ENCODE measurements at regions not wholly inside any gene's neighbourhood (a gene's known extent, or its start where the extent isn't known, plus 50 kb on each side); places are given as distances from the start of the nearest gene placed in this dataset.

DNA sequence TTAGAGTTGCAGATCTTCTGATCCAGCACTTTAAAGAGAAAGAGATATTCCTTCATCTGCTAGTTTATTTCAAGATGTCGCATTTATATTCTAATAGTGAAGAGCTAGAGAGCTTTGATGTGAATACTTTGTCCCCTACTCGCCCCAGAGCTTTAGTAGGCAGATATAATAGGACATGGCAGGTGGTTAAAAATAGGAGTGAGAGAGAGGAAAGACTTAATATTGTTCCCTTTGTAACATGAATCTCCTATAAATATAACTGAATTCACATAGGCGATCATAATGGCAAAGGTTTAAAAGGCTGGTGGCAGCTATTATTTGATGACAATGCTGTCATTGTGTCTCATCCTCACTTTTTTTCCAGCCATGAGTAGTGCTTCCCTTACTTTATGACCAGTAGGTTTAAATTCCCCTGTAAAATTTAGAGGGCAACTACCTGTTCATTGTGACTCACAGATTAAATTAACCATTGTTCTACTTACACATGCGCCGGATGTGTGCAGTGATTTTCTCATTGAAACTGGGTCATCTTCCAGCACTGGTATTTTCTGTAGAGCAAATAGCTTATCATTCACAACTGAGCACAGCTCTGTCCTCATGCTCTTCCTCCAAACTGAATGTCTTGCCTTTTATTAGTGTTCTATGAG lies 906.7 kb upstream of the CELF2 start:
- Histone ChIP-seq H3K27me3 (ENCODE audit: control insufficient read depth, insufficient read depth, low read length) (no peaks in the 10 kb centered on the region), H3K36me3 (ENCODE audit: control insufficient read depth, insufficient read depth, low read length) (no peaks in the 10 kb centered on the region), H3K27ac (ENCODE audit: low read length) (no peak overlapping the region), H3K4me3 (ENCODE audit: low read length) (no peak overlapping the region), H3K4me1 (ENCODE audit: control insufficient read depth, insufficient read depth, low read length) (no peaks in the 10 kb centered on the region), H3K9me3 (replicated peaks; ENCODE audit: control insufficient read depth, low read depth, low read length) (no peaks in the 10 kb centered on the region)
- WGBS (ENCODE audit: insufficient coverage): no CpG with 5 or more reads among the region's 5 CpGs
- DNase-seq: no peak

DNA sequence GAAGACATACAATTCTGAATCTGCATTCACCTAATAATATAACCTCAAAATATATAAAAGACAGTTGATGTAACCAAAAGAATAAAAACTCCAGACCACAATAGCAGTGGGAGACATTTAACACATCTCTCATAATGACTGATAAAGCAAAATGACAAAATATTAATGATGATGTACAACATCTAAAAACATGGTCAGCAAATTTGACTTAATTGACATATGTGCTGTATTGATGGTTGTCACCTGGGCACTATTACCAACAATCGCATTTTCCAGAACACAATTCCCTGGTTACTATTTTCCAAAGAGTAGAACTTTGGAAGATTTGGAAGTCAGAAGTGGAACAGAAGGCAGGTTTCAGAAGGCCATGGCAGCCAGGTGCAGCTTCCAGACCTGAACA lies 899.5 kb upstream of the CELF2 start:
- DNase-seq: no peak
- H3K36me3 ChIP-seq (ENCODE audit: control insufficient read depth, insufficient read depth, low read length): no peaks in the 10 kb centered on the region
- no peaks in the 10 kb centered on the region for H3K27me3 ChIP-seq (ENCODE audit: control insufficient read depth, insufficient read depth, low read length)
- no CpG with 5 or more reads among the region's 1 CpG for WGBS (ENCODE audit: insufficient coverage)
- no peaks in the 10 kb centered on the region for H3K4me1 ChIP-seq (ENCODE audit: control insufficient read depth, insufficient read depth, low read length)
- no peaks in the 10 kb centered on the region for H3K9me3 ChIP-seq (replicated peaks; ENCODE audit: control insufficient read depth, low read depth, low read length)
- no peak overlapping the region for H3K4me3 ChIP-seq (ENCODE audit: low read length)
- no peak overlapping the region for H3K27ac ChIP-seq (ENCODE audit: low read length)

DNA sequence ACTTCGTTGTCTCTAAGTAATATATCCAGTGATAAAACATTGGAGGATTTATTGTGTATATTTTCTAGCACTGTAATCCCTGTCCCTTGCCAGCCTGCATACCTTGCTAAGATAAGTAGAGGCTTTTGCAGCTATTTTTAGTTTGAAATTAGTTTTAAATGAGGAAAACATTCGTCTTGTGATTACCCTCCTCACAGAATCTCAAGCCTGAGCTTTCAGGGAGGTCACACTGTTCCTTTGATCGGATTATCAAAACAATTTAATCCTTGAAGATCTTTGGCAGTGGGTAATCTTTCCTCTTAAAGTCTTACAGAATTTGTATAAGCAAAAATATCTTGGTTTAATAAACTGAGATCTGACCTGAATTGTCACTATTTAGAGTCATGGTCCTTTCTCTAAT lies 897.0 kb upstream of the CELF2 start:
- Histone ChIP-seq H3K27me3 (ENCODE audit: control insufficient read depth, insufficient read depth, low read length) (no peaks in the 10 kb centered on the region), H3K4me1 (ENCODE audit: control insufficient read depth, insufficient read depth, low read length) (no peaks in the 10 kb centered on the region), H3K36me3 (ENCODE audit: control insufficient read depth, insufficient read depth, low read length) (no peaks in the 10 kb centered on the region), H3K4me3 (ENCODE audit: low read length) (no peak overlapping the region), H3K9me3 (replicated peaks; ENCODE audit: control insufficient read depth, low read depth, low read length) (no peaks in the 10 kb centered on the region), H3K27ac (ENCODE audit: low read length) (no peak overlapping the region)
- WGBS (ENCODE audit: insufficient coverage): no CpG with 5 or more reads among the region's 3 CpGs
- DNase-seq: no peak

DNA sequence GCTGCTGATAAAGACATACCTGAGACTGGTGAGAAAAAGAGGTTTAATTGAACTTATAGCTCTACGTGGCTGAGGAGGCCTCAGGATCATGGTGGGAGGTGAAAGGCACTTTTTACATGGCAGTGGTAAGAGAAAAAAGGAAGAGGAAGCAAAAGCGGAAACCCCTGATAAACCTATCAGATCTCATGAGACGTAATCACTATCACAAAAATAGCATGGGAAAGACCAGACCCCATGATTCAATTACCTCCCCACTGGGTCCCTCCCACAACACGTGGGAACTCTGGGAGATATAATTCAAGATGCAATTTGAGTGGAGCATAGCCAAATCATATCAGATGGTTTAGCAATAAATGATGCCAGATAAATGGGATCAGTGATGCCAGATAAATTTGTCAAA lies 892.0 kb upstream of the CELF2 start:
- no peaks in the 10 kb centered on the region for H3K4me1 ChIP-seq (ENCODE audit: control insufficient read depth, insufficient read depth, low read length)
- no peak overlapping the region for H3K4me3 ChIP-seq (ENCODE audit: low read length)
- WGBS (ENCODE audit: insufficient coverage): no CpG with 5 or more reads among the region's 4 CpGs
- no peaks in the 10 kb centered on the region for H3K9me3 ChIP-seq (replicated peaks; ENCODE audit: control insufficient read depth, low read depth, low read length)
- H3K27ac ChIP-seq (ENCODE audit: low read length): no peak overlapping the region
- no peaks in the 10 kb centered on the region for H3K27me3 ChIP-seq (ENCODE audit: control insufficient read depth, insufficient read depth, low read length)
- DNase-seq: no peak
- H3K36me3 ChIP-seq (ENCODE audit: control insufficient read depth, insufficient read depth, low read length): no peaks in the 10 kb centered on the region

- Histone ChIP-seq H3K4me3 (ENCODE audit: low read length) (no peak overlapping the region), H3K27ac (ENCODE audit: low read length) (no peak overlapping the region), H3K9me3 (replicated peaks; ENCODE audit: control insufficient read depth, low read depth, low read length) (no peaks in the 10 kb centered on the region), H3K4me1 (ENCODE audit: control insufficient read depth, insufficient read depth, low read length) (no peaks in the 10 kb centered on the region), H3K36me3 (ENCODE audit: control insufficient read depth, insufficient read depth, low read length) (no peaks in the 10 kb centered on the region), H3K27me3 (ENCODE audit: control insufficient read depth, insufficient read depth, low read length) (no peaks in the 10 kb centered on the region)
- WGBS (ENCODE audit: insufficient coverage): 80% methylated on average over 1 of the region's 3 CpGs
- no peak for DNase-seq
These were observed 891.5 kb upstream of the CELF2 start for GRCh38 chr10:10126218-10126617.

GRCh38 chr10:10128387-10128786 lies 889.3 kb upstream of the CELF2 start:
- Histone ChIP-seq H3K27ac (ENCODE audit: low read length) (no peak overlapping the region), H3K4me3 (ENCODE audit: low read length) (no peak overlapping the region), H3K36me3 (ENCODE audit: control insufficient read depth, insufficient read depth, low read length) (no peaks in the 10 kb centered on the region), H3K4me1 (ENCODE audit: control insufficient read depth, insufficient read depth, low read length) (no peaks in the 10 kb centered on the region), H3K27me3 (ENCODE audit: control insufficient read depth, insufficient read depth, low read length) (no peaks in the 10 kb centered on the region), H3K9me3 (replicated peaks; ENCODE audit: control insufficient read depth, low read depth, low read length) (no peaks in the 10 kb centered on the region)
- no peak for DNase-seq
- WGBS (ENCODE audit: insufficient coverage): 88% methylated on average over 1 of the region's 3 CpGs

DNA sequence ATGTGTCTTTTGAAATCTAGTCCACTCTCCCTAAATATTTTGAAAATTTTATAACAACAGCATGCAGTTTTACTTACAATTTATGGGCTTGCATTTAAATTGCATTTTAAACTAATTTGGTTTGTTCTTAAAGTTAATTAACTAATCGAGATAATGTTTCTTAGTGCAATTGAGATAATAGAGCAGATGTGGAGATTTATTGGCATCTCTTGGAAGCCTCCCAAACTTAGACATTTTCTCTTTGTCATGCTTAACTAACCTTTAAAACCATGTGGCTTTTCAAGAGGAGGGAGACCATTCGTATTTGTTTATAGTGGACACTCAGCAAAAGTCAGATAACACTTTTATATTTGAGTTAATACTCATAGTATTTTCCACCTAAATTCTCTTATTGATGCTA lies 887.0 kb upstream of the CELF2 start:
- H3K27me3 ChIP-seq (ENCODE audit: control insufficient read depth, insufficient read depth, low read length): no peaks in the 10 kb centered on the region
- no peaks in the 10 kb centered on the region for H3K4me1 ChIP-seq (ENCODE audit: control insufficient read depth, insufficient read depth, low read length)
- H3K27ac ChIP-seq (ENCODE audit: low read length): no peak overlapping the region
- H3K36me3 ChIP-seq (ENCODE audit: control insufficient read depth, insufficient read depth, low read length): no peaks in the 10 kb centered on the region
- WGBS (ENCODE audit: insufficient coverage): no CpG with 5 or more reads among the region's 2 CpGs
- H3K4me3 ChIP-seq (ENCODE audit: low read length): no peak overlapping the region
- H3K9me3 ChIP-seq (replicated peaks; ENCODE audit: control insufficient read depth, low read depth, low read length): no peaks in the 10 kb centered on the region
- no peak for DNase-seq

GRCh38 chr10:10132009-10132408 lies 885.7 kb upstream of the CELF2 start:
- no peak overlapping the region for H3K27ac ChIP-seq (ENCODE audit: low read length)
- DNase-seq: peak; percentile 18
- no CpG with 5 or more reads among the region's 1 CpG for WGBS (ENCODE audit: insufficient coverage)

GRCh38 chr10:10133281-10133680 lies 884.4 kb upstream of the CELF2 start:
- no peak for DNase-seq
- WGBS (ENCODE audit: insufficient coverage): no CpG with 5 or more reads among the region's 1 CpG

More at GRCh38 chr10:10132009-10132408, 885.7 kb upstream of the CELF2 start:
- Histone ChIP-seq H3K4me3 (ENCODE audit: low read length) (no peak overlapping the region), H3K36me3 (ENCODE audit: control insufficient read depth, insufficient read depth, low read length) (no peaks in the 10 kb centered on the region), H3K27me3 (ENCODE audit: control insufficient read depth, insufficient read depth, low read length) (no peaks in the 10 kb centered on the region), H3K9me3 (replicated peaks; ENCODE audit: control insufficient read depth, low read depth, low read length) (no peaks in the 10 kb centered on the region), H3K4me1 (ENCODE audit: control insufficient read depth, insufficient read depth, low read length) (no peaks in the 10 kb centered on the region)

GRCh38 chr10:10138685-10139084 lies 879.0 kb upstream of the CELF2 start:
- Histone ChIP-seq H3K36me3 (ENCODE audit: control insufficient read depth, insufficient read depth, low read length) (no peaks in the 10 kb centered on the region), H3K4me3 (ENCODE audit: low read length) (no peak overlapping the region), H3K4me1 (ENCODE audit: control insufficient read depth, insufficient read depth, low read length) (no peaks in the 10 kb centered on the region), H3K27me3 (ENCODE audit: control insufficient read depth, insufficient read depth, low read length) (no peaks in the 10 kb centered on the region), H3K9me3 (replicated peaks; ENCODE audit: control insufficient read depth, low read depth, low read length) (no peaks in the 10 kb centered on the region), H3K27ac (ENCODE audit: low read length) (no peak overlapping the region)
- DNase-seq: peak; percentile 9
- no CpG with 5 or more reads among the region's 2 CpGs for WGBS (ENCODE audit: insufficient coverage)

More at GRCh38 chr10:10133281-10133680, 884.4 kb upstream of the CELF2 start:
- Histone ChIP-seq H3K4me3 (ENCODE audit: low read length) (no peak overlapping the region), H3K27me3 (ENCODE audit: control insufficient read depth, insufficient read depth, low read length) (no peaks in the 10 kb centered on the region), H3K4me1 (ENCODE audit: control insufficient read depth, insufficient read depth, low read length) (no peaks in the 10 kb centered on the region), H3K27ac (ENCODE audit: low read length) (no peak overlapping the region), H3K36me3 (ENCODE audit: control insufficient read depth, insufficient read depth, low read length) (no peaks in the 10 kb centered on the region), H3K9me3 (replicated peaks; ENCODE audit: control insufficient read depth, low read depth, low read length) (no peaks in the 10 kb centered on the region)
